GM23338 (cell line): ENCODE measurements at regions not wholly inside any gene's neighbourhood (a gene's known extent, or its start where the extent isn't known, plus 50 kb on each side); places are given as distances from the start of the nearest gene placed in this dataset.

ENCODE experiments used
- ATAC-seq: fragments of 200-7000 bp; cut with Tn5 transposase; 3 replicates; pipeline ENCODE4 v1.9.1; 2020
- DNase-seq: peaks from one replicate; pipeline ENCODE4 v3.0.0-alpha.2; 2015; ENCODE audit warnings: low spot score
- H2AFZ ChIP-seq: fragments of 200-600 bp; sonication (generic); 2 replicates; pipeline ENCODE4 v1.8.0; 2016; ENCODE audit warnings: antibody characterized with exemption, mild to moderate bottlenecking, moderate library complexity
- H3F3A ChIP-seq: fragments of 200-600 bp; sonication (generic); replicated peaks from 2 replicates; pipeline ENCODE4 v1.8.0; 2017; ENCODE audit warnings: antibody characterized with exemption, mixed run types, low read depth
- H3K27ac ChIP-seq: fragments of 200-600 bp; sonication (generic); 2 replicates; pipeline ENCODE4 v1.6.1; 2016; ENCODE audit warnings: low read depth
- H3K27me3 ChIP-seq: fragments of 200-600 bp; sonication (generic); 2 replicates; pipeline ENCODE4 v1.8.0; 2016; ENCODE audit warnings: mild to moderate bottlenecking, mixed run types, moderate library complexity; ENCODE audit not compliant: insufficient read depth
- H3K36me3 ChIP-seq: fragments of 200-600 bp; sonication (generic); 2 replicates; pipeline ENCODE4 v1.8.0; 2016; ENCODE audit warnings: mild to moderate bottlenecking; ENCODE audit not compliant: insufficient read depth
- H3K4me1 ChIP-seq: fragments of 200-600 bp; sonication (generic); 2 replicates; pipeline ENCODE4 v1.8.0; 2016; ENCODE audit warnings: mild to moderate bottlenecking, moderate library complexity; ENCODE audit not compliant: insufficient read depth
- H3K4me2 ChIP-seq: fragments of 200-600 bp; sonication (generic); 2 replicates; pipeline ENCODE4 v1.7.1; 2017; ENCODE audit warnings: mixed run types
- H3K4me3 ChIP-seq: fragments of 200-600 bp; sonication (generic); 2 replicates; pipeline ENCODE4 v1.6.1; 2016; ENCODE audit warnings: mixed run types
- H3K79me2 ChIP-seq: fragments of 200-600 bp; sonication (generic); replicated peaks from 2 replicates; pipeline ENCODE4 v1.8.0; 2017; ENCODE audit warnings: mild to moderate bottlenecking; ENCODE audit not compliant: insufficient read depth
- H3K9me2 ChIP-seq: fragments of 200-600 bp; sonication (generic); 2 replicates; pipeline ENCODE4 v1.8.0; 2017; ENCODE audit not compliant: insufficient read depth
- H4K20me1 ChIP-seq: fragments of 200-600 bp; sonication (generic); replicated peaks from 2 replicates; pipeline ENCODE4 v1.8.0; 2017; ENCODE audit warnings: mild to moderate bottlenecking; ENCODE audit not compliant: insufficient read depth
- H3K27ac Mint-ChIP-seq: 2 replicates; pipeline ENCODE4 v1.8.0; 2020; ENCODE audit warnings: inconsistent platforms, mild to moderate bottlenecking, moderate library complexity, mixed read lengths
- H3K27me3 Mint-ChIP-seq: 3 replicates; pipeline ENCODE4 v1.8.0; 2022; ENCODE audit warnings: low read depth, mild to moderate bottlenecking, moderate library complexity, mixed read lengths, inconsistent platforms; ENCODE audit not compliant: insufficient read depth, poor library complexity
- H3K36me3 Mint-ChIP-seq: 3 replicates; pipeline ENCODE4 v1.8.0; 2021; ENCODE audit warnings: low read depth, mild to moderate bottlenecking, inconsistent platforms, moderate library complexity, mixed read lengths
- H3K4me1 Mint-ChIP-seq: 3 replicates; pipeline ENCODE4 v1.8.0; 2020; ENCODE audit warnings: mild to moderate bottlenecking, inconsistent platforms, mixed read lengths
- H3K4me3 Mint-ChIP-seq: 3 replicates; pipeline ENCODE4 v1.8.0; 2021; ENCODE audit warnings: moderate library complexity, mild to moderate bottlenecking, inconsistent platforms, mixed read lengths
- H3K9me3 Mint-ChIP-seq: 3 replicates; pipeline ENCODE4 v1.8.0; 2020; ENCODE audit warnings: moderate library complexity, mild to moderate bottlenecking, inconsistent platforms, mixed read lengths
- CREB1 ChIP-seq: fragments of 250-450 bp; sonication (Bioruptor Pico); IDR thresholded peaks from 2 replicates; pipeline ENCODE4 v1.5.0; 2020; ENCODE audit warnings: low read depth, mild to moderate bottlenecking, moderate library complexity
- EZH2 ChIP-seq: fragments of 200-600 bp; sonication (generic); IDR thresholded peaks from one replicate; pipeline ENCODE4 v1.8.0; 2017; ENCODE audit warnings: antibody characterized with exemption, mild to moderate bottlenecking, low read depth; ENCODE audit not compliant: unreplicated experiment
- EZH2phosphoT487 ChIP-seq: fragments of 200-600 bp; sonication (generic); IDR thresholded peaks from one replicate; pipeline ENCODE4 v1.8.1; 2018; ENCODE audit warnings: antibody characterized with exemption; ENCODE audit not compliant: unreplicated experiment
- JUNB ChIP-seq: IDR thresholded peaks from one replicate; pipeline ENCODE4 v1.6.1; 2016; ENCODE audit warnings: antibody characterized with exemption; ENCODE audit not compliant: unreplicated experiment
- NANOG ChIP-seq: IDR thresholded peaks from 2 replicates; pipeline ENCODE4 v1.6.1; 2016; ENCODE audit warnings: antibody characterized with exemption, borderline replicate concordance
- POLR2AphosphoS5 ChIP-seq: IDR thresholded peaks from 2 replicates; pipeline ENCODE4 v1.6.1; 2016; ENCODE audit warnings: antibody characterized with exemption, low read depth
- STAT1 ChIP-seq: IDR thresholded peaks from one replicate; pipeline ENCODE4 v1.6.1; 2016; ENCODE audit warnings: antibody characterized with exemption; ENCODE audit not compliant: unreplicated experiment
- ZNF114 ChIP-seq: fragments of 250-450 bp; sonication (Bioruptor Pico); IDR thresholded peaks from 2 replicates; pipeline ENCODE4 v1.5.0; 2020; ENCODE audit warnings: mild to moderate bottlenecking, moderate library complexity
- ZNF331 ChIP-seq: fragments of 250-450 bp; sonication (Bioruptor Pico); IDR thresholded peaks from 2 replicates; pipeline ENCODE4 v1.5.0; 2020; ENCODE audit warnings: low read depth, mild to moderate bottlenecking, moderate library complexity
- TF ChIP-seq, protein P1 (sequence below): IDR thresholded peaks from one replicate; pipeline ENCODE4 v1.6.1; 2018; ENCODE audit warnings: antibody characterized with exemption; ENCODE audit not compliant: unreplicated experiment
- TF ChIP-seq, protein P2 (sequence below), 2 experiments: fragments of 200-600 bp in 1 of 2; sonication (generic) in 1 of 2; conservative IDR thresholded peaks; 2 replicates each; pipeline versions ENCODE4 v1.5.1 to v1.6.1; 2016 to 2017; ENCODE audit warnings: antibody characterized with exemption in 2 of 2, low read depth in 2 of 2, mild to moderate bottlenecking in 2 of 2, moderate library complexity in 1 of 2
- TF ChIP-seq, protein P3 (sequence below): IDR thresholded peaks from 2 replicates; pipeline ENCODE4 v1.6.1; 2016; ENCODE audit warnings: antibody characterized with exemption
- TF ChIP-seq, protein P4 (sequence below): fragments of 250-450 bp; sonication (Bioruptor Pico); IDR thresholded peaks from 2 replicates; pipeline ENCODE4 v1.5.0; 2020; ENCODE audit warnings: mild to moderate bottlenecking, moderate library complexity

DNA sequence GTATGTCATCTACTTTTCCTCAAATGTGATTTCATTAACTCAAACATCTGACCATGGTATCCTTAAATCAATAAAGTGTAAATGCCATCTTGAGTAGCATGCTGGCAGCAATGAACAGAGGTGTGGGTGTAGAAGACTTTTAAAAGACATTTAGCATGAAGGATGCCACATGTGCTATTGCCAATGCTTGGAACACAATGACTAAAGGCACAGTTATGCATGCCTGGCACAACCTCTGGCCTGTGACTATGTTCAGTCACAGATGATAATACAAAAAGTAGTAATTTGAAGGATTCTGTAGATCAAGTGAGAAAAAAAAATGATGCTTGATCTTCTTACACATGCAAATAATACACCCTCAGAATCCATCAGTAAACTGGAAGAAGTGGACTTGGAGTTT is 938.9 kb upstream of the ADGRL4 start:
- H3K9me3 Mint-ChIP-seq = peaks cover 6% of the 10 kb centered on the region
- no peaks in the 10 kb centered on the region for H3K9me2 ChIP-seq
- ATAC-seq = no peak

More for the DNA sequence above, 938.9 kb upstream of the ADGRL4 start:
- no peaks in the 10 kb centered on the region for H3F3A ChIP-seq
- no peak overlapping the region for H3K27ac ChIP-seq
- Mint-ChIP-seq H3K27ac (no peak overlapping the region), H3K36me3 (peaks cover 5% of the 10 kb centered on the region; the same call in 2 of the 3 replicates), H3K4me1 (no peaks in the 10 kb centered on the region), H3K27me3 (no peaks in the 10 kb centered on the region), H3K4me3 (no peak overlapping the region)
- H3K79me2 ChIP-seq = no peaks in the 10 kb centered on the region
- no peak overlapping the region for H3K4me2 ChIP-seq
- no peaks in the 10 kb centered on the region for H3K4me1 ChIP-seq
- TF ChIP-seq EZH2 = no peak
- TF ChIP-seq ZNF114 = no peak
- no peak for TF ChIP-seq POLR2AphosphoS5
- TF ChIP-seq, protein P1, sequence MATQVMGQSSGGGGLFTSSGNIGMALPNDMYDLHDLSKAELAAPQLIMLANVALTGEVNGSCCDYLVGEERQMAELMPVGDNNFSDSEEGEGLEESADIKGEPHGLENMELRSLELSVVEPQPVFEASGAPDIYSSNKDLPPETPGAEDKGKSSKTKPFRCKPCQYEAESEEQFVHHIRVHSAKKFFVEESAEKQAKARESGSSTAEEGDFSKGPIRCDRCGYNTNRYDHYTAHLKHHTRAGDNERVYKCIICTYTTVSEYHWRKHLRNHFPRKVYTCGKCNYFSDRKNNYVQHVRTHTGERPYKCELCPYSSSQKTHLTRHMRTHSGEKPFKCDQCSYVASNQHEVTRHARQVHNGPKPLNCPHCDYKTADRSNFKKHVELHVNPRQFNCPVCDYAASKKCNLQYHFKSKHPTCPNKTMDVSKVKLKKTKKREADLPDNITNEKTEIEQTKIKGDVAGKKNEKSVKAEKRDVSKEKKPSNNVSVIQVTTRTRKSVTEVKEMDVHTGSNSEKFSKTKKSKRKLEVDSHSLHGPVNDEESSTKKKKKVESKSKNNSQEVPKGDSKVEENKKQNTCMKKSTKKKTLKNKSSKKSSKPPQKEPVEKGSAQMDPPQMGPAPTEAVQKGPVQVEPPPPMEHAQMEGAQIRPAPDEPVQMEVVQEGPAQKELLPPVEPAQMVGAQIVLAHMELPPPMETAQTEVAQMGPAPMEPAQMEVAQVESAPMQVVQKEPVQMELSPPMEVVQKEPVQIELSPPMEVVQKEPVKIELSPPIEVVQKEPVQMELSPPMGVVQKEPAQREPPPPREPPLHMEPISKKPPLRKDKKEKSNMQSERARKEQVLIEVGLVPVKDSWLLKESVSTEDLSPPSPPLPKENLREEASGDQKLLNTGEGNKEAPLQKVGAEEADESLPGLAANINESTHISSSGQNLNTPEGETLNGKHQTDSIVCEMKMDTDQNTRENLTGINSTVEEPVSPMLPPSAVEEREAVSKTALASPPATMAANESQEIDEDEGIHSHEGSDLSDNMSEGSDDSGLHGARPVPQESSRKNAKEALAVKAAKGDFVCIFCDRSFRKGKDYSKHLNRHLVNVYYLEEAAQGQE = no peak
- no peak for TF ChIP-seq EZH2phosphoT487
- no peak for TF ChIP-seq CREB1 (CRISPR knock-in tag)
- TF ChIP-seq, protein P2, sequence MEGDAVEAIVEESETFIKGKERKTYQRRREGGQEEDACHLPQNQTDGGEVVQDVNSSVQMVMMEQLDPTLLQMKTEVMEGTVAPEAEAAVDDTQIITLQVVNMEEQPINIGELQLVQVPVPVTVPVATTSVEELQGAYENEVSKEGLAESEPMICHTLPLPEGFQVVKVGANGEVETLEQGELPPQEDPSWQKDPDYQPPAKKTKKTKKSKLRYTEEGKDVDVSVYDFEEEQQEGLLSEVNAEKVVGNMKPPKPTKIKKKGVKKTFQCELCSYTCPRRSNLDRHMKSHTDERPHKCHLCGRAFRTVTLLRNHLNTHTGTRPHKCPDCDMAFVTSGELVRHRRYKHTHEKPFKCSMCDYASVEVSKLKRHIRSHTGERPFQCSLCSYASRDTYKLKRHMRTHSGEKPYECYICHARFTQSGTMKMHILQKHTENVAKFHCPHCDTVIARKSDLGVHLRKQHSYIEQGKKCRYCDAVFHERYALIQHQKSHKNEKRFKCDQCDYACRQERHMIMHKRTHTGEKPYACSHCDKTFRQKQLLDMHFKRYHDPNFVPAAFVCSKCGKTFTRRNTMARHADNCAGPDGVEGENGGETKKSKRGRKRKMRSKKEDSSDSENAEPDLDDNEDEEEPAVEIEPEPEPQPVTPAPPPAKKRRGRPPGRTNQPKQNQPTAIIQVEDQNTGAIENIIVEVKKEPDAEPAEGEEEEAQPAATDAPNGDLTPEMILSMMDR (conservative IDR thresholded peaks at IDR 0.05; ENCODE audit: low read depth in 2 of 2) = no peak
- TF ChIP-seq, protein P3, sequence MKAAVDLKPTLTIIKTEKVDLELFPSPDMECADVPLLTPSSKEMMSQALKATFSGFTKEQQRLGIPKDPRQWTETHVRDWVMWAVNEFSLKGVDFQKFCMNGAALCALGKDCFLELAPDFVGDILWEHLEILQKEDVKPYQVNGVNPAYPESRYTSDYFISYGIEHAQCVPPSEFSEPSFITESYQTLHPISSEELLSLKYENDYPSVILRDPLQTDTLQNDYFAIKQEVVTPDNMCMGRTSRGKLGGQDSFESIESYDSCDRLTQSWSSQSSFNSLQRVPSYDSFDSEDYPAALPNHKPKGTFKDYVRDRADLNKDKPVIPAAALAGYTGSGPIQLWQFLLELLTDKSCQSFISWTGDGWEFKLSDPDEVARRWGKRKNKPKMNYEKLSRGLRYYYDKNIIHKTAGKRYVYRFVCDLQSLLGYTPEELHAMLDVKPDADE = no peak
- no peak for TF ChIP-seq ZNF331
- no peak for TF ChIP-seq JUNB
- no peak for TF ChIP-seq STAT1
- TF ChIP-seq, protein P4, sequence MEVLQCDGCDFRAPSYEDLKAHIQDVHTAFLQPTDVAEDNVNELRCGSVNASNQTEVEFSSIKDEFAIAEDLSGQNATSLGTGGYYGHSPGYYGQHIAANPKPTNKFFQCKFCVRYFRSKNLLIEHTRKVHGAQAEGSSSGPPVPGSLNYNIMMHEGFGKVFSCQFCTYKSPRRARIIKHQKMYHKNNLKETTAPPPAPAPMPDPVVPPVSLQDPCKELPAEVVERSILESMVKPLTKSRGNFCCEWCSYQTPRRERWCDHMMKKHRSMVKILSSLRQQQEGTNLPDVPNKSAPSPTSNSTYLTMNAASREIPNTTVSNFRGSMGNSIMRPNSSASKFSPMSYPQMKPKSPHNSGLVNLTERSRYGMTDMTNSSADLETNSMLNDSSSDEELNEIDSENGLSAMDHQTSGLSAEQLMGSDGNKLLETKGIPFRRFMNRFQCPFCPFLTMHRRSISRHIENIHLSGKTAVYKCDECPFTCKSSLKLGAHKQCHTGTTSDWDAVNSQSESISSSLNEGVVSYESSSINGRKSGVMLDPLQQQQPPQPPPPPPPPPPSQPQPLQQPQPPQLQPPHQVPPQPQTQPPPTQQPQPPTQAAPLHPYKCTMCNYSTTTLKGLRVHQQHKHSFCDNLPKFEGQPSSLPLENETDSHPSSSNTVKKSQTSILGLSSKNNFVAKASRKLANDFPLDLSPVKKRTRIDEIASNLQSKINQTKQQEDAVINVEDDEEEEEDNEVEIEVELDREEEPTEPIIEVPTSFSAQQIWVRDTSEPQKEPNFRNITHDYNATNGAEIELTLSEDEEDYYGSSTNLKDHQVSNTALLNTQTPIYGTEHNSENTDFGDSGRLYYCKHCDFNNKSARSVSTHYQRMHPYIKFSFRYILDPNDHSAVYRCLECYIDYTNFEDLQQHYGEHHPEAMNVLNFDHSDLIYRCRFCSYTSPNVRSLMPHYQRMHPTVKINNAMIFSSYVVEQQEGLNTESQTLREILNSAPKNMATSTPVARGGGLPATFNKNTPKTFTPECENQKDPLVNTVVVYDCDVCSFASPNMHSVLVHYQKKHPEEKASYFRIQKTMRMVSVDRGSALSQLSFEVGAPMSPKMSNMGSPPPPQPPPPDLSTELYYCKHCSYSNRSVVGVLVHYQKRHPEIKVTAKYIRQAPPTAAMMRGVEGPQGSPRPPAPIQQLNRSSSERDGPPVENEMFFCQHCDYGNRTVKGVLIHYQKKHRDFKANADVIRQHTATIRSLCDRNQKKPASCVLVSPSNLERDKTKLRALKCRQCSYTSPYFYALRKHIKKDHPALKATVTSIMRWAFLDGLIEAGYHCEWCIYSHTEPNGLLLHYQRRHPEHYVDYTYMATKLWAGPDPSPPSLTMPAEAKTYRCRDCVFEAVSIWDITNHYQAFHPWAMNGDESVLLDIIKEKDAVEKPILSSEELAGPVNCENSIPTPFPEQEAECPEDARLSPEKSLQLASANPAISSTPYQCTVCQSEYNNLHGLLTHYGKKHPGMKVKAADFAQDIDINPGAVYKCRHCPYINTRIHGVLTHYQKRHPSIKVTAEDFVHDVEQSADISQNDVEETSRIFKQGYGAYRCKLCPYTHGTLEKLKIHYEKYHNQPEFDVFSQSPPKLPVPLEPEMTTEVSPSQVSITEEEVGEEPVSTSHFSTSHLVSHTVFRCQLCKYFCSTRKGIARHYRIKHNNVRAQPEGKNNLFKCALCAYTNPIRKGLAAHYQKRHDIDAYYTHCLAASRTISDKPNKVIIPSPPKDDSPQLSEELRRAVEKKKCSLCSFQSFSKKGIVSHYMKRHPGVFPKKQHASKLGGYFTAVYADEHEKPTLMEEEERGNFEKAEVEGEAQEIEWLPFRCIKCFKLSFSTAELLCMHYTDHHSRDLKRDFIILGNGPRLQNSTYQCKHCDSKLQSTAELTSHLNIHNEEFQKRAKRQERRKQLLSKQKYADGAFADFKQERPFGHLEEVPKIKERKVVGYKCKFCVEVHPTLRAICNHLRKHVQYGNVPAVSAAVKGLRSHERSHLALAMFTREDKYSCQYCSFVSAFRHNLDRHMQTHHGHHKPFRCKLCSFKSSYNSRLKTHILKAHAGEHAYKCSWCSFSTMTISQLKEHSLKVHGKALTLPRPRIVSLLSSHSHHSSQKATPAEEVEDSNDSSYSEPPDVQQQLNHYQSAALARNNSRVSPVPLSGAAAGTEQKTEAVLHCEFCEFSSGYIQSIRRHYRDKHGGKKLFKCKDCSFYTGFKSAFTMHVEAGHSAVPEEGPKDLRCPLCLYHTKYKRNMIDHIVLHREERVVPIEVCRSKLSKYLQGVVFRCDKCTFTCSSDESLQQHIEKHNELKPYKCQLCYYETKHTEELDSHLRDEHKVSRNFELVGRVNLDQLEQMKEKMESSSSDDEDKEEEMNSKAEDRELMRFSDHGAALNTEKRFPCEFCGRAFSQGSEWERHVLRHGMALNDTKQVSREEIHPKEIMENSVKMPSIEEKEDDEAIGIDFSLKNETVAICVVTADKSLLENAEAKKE (CRISPR knock-in tag) = no peak
- TF ChIP-seq NANOG = no peak
- H4K20me1 ChIP-seq = no peaks in the 10 kb centered on the region
- no peak overlapping the region for H2AFZ ChIP-seq
- H3K27me3 ChIP-seq = no peaks in the 10 kb centered on the region
- no peaks in the 10 kb centered on the region for H3K36me3 ChIP-seq
- no peak for DNase-seq
- no peak overlapping the region for H3K4me3 ChIP-seq
